Activated CD8-positive, alpha-beta memory T cell treated with anti-CD3 and anti-CD28 coated beads, Interleukin-2, amount 50 U/mL, for 1 hour (primary cell): ENCODE measurements at regions not wholly inside any gene's neighbourhood (a gene's known extent, or its start where the extent isn't known, plus 50 kb on each side); places are given as distances from the start of the nearest gene placed in this dataset.

Source experiments
- DNase-seq: peaks from one replicate; pipeline ENCODE4 v3.0.0-alpha.2; 2020; ENCODE audit errors: extremely low read depth

GRCh38 chr1:5379176-5379759, 613.0 kb downstream of the NPHP4 start:
- DNase-seq: no peak

DNA sequence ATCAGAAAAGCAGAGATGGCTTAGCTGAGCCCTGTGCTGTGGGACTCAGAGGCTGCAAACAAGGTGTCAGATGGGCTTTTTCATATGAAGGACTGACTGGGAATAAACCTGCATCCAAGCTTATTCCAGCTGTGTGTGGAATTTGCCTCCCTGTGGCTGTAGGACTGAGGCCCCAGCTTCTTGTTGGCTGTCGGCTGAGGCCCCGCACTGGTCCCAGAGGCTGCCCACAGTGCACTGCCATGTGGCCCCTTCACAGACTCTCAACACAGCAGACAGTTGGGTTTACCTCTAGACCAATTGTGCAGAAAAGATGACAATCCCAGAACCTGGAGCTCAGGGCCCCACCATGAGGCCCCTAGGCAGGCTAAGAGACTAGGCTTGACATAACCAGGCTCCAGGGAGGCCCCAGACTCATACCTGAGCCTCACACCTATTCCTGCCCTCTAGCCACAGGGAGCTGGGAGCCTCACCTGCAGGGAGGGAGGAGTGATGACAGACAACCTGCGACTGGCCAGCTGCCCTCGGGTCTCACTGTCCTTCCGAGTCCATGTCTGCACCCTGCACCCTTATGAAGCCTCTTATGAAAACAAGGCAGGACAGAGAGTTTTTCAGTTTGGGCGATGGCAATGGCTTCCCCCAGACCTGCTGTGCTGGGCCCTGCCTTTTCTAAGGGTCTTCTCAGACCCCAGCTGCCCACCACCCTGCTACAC, 615.5 kb downstream of the NPHP4 start:
- no peak for DNase-seq

DNA sequence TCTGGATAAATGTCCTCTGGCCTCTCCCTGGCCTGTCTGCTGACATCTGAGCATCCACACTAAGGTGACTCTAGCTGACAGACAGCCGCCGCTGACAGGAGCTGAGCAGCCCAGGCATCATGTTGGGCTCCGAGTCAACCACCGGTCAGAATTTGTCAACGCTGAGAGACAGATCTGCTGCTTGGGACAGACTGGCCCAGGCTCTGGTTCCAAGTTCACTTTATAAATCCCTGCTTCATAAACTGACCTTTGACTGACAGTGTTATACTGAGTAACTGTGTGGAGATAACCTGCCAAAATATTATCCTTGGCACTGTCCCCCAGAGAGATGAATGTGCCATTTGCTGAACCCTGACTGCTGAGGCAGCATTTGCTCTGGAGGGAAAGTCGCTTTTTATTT, 616.7 kb downstream of the NPHP4 start:
- no peak for DNase-seq

DNA sequence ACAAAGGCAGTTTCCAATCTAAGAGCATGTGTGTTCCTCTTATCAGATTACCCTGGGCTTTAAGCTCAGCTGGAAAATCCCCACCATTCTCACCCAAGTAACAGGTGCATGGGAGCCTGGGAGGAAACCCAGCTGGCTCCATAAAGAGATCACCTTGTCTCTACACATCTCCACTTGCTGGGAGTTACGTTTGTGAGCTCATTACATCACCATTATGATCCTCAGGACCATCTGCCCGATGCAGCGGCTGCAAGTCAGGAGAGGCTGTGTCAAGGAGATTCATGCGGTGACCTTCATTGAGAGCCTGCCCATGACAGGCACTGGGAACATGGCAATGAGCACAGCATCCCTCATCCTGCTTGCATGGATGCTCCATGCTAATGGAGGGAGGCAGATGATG, 618.0 kb downstream of the NPHP4 start:
- DNase-seq: no peak

- DNase-seq: no peak
Observed at GRCh38 chr1:5373281-5373680, 618.9 kb downstream of the NPHP4 start.

GRCh38 chr1:5371270-5371669, 621.0 kb downstream of the NPHP4 start:
- DNase-seq: no peak

DNA sequence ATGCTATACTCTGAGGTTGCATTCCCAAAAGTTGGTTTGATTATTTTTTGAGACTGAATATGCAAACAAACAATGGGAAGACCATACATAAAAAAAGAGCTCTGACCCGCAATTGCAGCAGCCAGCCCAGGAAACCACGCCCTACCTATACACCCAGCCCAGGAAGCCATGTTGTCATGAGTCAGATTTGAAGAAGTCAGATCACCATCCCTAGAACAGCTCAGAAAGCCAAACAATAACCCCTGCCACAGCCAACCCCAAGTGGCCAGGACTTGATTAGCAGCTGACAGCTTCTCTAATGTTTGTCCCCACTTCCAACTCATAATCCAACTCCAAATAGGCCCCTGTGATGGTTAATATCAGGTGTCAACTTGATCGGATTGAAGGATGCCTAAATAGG, 621.9 kb downstream of the NPHP4 start:
- no peak for DNase-seq

GRCh38 chr1:5369223-5369622, 623.0 kb downstream of the NPHP4 start:
- no peak for DNase-seq

DNA sequence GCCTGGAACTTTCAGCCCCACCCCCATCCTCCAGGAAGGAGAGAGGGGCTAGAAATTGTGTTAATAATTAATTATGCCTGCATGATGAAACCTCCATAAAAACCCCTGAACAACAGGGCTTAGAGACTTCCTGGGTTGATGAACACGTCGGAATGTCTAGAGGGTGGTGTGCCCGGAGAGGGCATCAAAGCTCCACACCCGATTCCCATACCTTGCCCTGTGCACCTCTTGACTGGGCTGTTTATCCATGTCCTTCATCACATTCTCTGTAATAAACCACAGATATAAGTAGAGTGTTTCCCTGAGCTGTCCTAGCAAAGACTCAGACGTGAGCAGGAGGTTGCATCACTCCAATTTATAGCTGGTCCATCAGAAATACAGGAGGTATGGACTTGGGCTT, 624.0 kb downstream of the NPHP4 start:
- no peak for DNase-seq

DNA sequence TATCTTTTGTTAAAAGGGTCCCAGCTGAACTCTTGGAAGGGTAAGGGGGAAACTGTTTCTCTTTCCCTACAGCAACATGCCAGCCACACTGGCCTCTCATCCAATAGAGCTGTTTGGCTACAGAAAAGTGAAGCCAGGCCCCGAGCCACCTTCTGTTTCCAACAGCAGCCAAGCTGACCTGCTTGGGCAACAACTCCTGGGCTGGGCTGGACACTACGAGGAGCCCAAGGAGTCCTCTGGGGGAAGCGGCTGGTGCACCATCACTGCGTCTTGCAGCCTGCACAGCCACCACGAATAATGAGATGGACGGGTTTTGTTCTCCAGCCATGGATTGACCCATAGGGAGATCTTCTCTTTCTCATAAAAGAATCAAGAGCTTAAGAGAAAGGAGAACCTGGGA, 624.9 kb downstream of the NPHP4 start:
- DNase-seq: no peak

DNA sequence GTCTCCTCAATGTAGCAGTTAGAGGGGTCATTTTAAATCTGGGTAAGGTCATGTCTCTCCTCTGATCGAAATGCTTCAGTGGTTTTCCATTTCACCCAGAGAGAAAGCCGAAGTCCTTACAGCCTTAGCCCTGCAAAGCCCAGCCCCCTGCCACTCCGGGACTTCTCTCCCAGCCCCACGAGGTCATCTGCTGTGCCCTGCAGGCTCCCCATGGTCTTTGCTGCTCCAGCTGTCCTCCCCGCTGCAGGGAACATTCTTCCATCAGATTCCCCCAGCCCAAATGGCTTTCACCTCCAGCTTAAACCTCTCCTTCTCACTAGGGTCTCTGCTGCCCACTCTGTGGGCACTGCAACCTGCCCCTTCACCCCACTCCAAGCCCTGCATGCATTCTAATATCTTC, 626.5 kb downstream of the NPHP4 start:
- no peak for DNase-seq

GRCh38 chr1:5364591-5364990, 627.6 kb downstream of the NPHP4 start:
- DNase-seq: no peak

DNA sequence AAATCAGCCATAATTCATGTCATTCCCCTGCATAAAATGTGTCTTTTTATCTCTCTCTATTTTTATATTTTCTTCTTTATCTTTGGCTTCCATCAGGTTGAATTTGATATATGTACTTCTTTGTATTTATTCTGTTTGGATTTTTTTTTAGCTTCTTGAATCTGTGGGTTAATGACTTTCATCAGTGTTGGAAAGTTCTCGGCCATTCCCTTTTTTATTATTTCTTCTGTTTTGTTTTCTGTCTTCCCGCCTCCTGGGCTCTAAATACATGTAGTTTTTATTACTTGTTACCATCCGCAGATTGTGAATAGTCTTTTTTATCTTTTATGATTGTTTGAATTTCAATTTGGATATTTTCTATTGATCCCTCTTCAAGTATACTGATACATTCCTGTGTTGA, 637.5 kb downstream of the NPHP4 start:
- no peak for DNase-seq

DNA sequence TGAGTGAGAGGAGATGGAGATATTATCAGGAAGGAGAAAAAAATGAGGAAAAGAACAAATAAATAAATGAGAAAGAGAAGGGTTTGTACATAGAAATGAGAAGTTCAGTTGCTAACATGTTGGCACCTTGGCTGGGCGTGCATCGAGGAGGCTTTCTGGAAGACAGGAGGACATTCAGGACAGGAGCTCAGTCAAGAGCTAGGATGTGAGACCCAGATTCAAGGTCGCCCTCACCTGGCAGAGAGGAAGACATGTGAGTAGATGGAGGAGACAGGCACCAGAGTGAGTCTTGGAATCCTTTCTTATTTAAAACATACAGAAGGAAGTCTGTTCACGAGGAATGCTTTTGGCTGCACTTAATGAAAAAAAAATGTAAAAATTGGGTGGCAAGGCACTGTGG, 640.9 kb downstream of the NPHP4 start:
- no peak for DNase-seq

- no peak for DNase-seq
Observed at GRCh38 chr1:5349526-5349925, 642.7 kb downstream of the NPHP4 start.

DNA sequence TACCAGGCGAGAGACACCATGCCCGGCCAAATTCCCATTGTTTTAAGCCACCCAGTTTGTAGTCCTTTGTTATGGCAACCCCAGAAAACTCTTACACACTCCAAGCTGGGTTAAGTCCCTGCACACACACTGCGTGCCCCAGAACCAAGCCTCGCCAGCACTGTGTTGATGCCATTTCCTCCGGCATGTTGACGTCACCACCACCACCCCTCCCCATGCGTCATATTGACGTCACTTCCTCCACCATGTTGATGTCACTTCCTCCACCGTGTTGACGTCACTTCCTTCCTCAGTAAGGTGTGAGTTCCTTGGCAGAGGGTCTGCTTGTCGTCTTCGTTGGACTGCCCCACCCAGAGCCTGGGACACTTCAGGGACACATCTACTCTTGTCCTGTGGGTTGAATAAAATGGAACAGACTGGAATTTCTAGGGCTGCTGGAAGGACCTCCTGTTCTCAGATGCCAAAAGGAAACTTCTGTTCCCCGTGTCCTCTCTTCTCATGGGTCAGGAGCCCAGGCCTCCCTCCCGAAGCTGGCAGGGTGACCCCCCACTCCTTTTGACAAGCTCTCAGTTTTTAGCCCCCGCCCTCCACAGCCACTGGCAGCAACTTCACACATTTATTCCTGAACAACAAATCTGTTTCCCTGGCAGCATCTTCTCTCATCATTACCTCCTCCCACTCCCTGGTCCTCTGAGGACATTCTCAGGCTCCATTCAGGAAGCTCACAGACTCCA, 643.3 kb downstream of the NPHP4 start:
- DNase-seq: no peak

DNA sequence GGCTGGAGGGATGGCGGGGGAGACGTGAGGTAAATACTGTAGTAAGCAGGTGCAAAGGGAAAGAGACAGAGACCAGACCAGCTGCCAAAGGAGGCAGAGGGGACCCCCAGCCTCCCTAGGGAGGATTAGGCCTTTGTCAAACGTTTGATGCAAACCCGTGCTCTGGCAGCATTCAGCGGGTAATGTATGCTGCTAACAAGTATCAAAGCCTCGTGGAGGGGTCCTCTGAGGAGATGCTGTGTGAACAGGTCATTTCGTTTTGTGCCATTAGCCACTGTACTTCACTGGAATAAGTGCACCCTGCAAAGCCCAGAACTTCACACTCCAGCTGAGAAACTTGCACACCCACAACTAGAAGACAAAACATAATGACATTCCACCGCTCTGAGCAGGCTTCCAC, 644.5 kb downstream of the NPHP4 start:
- DNase-seq: no peak

DNA sequence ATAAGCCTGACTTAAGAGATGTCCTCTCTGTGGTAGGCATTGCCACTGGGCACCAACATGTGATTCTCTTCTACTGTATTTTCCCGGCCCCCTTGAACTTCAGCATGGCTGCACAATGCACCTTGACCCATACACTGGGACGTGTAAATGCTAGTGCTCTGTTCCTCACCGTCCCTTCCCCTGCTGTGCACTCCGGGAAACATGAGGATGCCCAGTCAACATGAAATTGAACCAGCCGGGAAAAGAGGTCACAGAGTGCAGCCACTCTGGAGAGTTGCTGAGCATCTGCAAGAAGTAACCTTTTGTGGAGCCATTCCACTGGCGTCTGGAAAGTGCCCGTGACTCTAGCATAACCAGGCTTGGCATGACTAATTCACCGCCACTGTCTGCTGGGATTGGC, 646.7 kb downstream of the NPHP4 start:
- no peak for DNase-seq

GRCh38 chr1:5343256-5344020, 648.8 kb downstream of the NPHP4 start:
- DNase-seq: no peak

- DNase-seq: no peak
Observed at GRCh38 chr1:5342830-5343229, 649.4 kb downstream of the NPHP4 start.

- DNase-seq: no peak
Observed at GRCh38 chr1:5342172-5342571, 650.1 kb downstream of the NPHP4 start.

DNA sequence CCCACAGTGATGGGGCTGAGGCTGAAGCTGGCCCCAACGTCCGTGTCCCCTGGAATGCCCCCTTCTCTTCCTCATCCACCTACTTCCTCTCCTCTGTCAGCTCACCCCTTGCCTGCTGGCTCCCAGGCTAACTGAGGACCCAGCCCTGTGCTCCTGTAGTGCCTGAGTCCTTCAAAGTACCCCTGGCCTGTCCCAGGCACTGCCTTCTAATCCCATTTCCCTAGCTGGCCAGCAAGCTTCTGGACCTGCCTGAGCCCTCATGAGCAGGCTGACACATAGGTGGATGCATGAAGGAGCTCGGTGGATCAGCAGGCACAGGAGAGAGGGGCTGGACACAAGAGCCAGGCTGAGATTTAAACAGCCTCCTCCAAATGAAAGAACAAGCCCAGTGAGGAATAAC, 650.8 kb downstream of the NPHP4 start:
- no peak for DNase-seq
